ENCODE measurements at regions not wholly inside any gene's neighbourhood (a gene's known extent, or its start where the extent isn't known, plus 50 kb on each side); places are given as distances from the start of the nearest gene placed in this dataset.

GRCh38 chr15:69931156-69931555, 166.6 kb downstream of the TLE3 start:
- no peak for DNase-seq

- no peak for DNase-seq
Measured at GRCh38 chr15:69934607-69935006, 163.1 kb downstream of the TLE3 start.

- peak; percentile 27 for DNase-seq
Measured at GRCh38 chr15:69939513-69940440, 157.9 kb downstream of the TLE3 start.

GRCh38 chr15:69940441-69941300, 157.0 kb downstream of the TLE3 start:
- DNase-seq, result peak; percentile 11

- no peak for DNase-seq
Measured at GRCh38 chr15:69941301-69941605, 156.5 kb downstream of the TLE3 start.

- DNase-seq, result peak; percentile 49
Measured at GRCh38 chr15:69941706-69942495, 155.8 kb downstream of the TLE3 start.

- no peak for DNase-seq
Measured at GRCh38 chr15:69943637-69944036, 154.1 kb downstream of the TLE3 start.

GRCh38 chr15:69945729-69946128, 152.0 kb downstream of the TLE3 start:
- no peak for DNase-seq

- DNase-seq, result no peak
Measured at GRCh38 chr15:69946870-69947269, 150.8 kb downstream of the TLE3 start.

- no peak for DNase-seq
Measured at GRCh38 chr15:69947394-69947793, 150.3 kb downstream of the TLE3 start.

- DNase-seq, result no peak
Measured at GRCh38 chr15:69949485-69949884, 148.2 kb downstream of the TLE3 start.

GRCh38 chr15:69951256-69951897, 146.3 kb downstream of the TLE3 start:
- no peak for DNase-seq

- DNase-seq, result no peak
Measured at GRCh38 chr15:69951898-69952555, 145.7 kb downstream of the TLE3 start.

- DNase-seq, result peak; percentile 87
Measured at GRCh38 chr15:69953051-69953450, 144.7 kb downstream of the TLE3 start.

GRCh38 chr15:69953816-69954215, 143.9 kb downstream of the TLE3 start:
- peak; percentile 34 for DNase-seq

GRCh38 chr15:69954666-69955065, 143.1 kb downstream of the TLE3 start:
- DNase-seq, result peak; percentile 75

- no peak for DNase-seq
Measured at GRCh38 chr15:69955240-69955894, 142.3 kb downstream of the TLE3 start.

GRCh38 chr15:69956417-69956816, 141.3 kb downstream of the TLE3 start:
- no peak for DNase-seq

GRCh38 chr15:69957175-69957574, 140.5 kb downstream of the TLE3 start:
- no peak for DNase-seq

- DNase-seq, result peak; percentile 48
Measured at GRCh38 chr15:69958496-69959084, 139.1 kb downstream of the TLE3 start.

GRCh38 chr15:69962561-69962960, 135.2 kb downstream of the TLE3 start:
- no peak for DNase-seq
